ENCODE measurements at regions not wholly inside any gene's neighbourhood (a gene's known extent, or its start where the extent isn't known, plus 50 kb on each side); places are given as distances from the start of the nearest gene placed in this dataset.

DNA sequence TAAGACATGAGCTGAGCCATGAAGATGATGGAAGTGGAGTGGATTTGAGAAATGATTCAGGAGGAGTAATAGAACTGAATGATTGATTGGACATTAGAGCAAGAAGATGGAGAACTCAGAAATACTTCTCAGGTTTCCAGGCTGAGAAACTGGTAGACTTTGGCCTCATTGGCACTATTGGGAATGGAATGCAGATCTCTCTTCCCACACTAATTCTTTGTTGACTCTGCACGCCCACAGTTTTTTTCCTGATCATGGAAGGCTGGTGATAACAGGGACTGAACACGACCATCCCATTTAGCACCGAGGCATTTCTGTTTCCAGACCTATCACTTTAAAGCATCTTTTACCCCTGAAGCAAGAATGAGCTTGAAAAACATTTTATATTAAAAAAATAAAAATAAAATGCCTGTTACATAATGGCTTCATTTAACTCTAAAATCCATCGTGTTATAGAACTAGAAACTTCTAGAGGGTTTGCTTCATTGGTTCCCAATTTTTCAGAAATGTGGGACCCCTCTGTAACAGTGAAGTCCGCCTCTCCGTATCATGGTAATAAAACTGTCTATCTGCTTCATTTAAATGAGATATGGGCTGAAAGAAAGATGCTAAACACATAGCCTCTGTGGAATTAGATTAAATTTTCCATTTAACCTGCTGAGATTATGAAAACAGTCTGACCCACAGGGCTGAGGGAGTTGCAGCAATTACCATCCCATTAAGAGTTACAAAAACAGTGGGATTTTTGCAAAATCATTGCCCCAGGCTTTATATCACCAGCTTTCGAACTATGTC is 562.0 kb upstream of the CFAP20DC start:
- no peak for DNase-seq
- no peak overlapping the region for H2AFZ ChIP-seq (ENCODE audit: low read length)
- H3K9ac ChIP-seq (ENCODE audit: low read length), result no peak overlapping the region
- H3K9me3 ChIP-seq (replicated peaks; ENCODE audit: insufficient read depth, low read length), result no peaks in the 10 kb centered on the region
- H3K9me2 ChIP-seq (replicated peaks; ENCODE audit: insufficient read depth, low read length), result no peaks in the 10 kb centered on the region
- H3K79me2 ChIP-seq (ENCODE audit: low read length), result no peaks in the 10 kb centered on the region
- no peaks in the 10 kb centered on the region for H3F3A ChIP-seq (ENCODE audit: insufficient read depth, low read length)
- no peak for TF ChIP-seq EZH2 (optimal IDR thresholded peaks at IDR 0.05; ENCODE audit: low read depth, low read length)
- TF ChIP-seq, protein P1, sequence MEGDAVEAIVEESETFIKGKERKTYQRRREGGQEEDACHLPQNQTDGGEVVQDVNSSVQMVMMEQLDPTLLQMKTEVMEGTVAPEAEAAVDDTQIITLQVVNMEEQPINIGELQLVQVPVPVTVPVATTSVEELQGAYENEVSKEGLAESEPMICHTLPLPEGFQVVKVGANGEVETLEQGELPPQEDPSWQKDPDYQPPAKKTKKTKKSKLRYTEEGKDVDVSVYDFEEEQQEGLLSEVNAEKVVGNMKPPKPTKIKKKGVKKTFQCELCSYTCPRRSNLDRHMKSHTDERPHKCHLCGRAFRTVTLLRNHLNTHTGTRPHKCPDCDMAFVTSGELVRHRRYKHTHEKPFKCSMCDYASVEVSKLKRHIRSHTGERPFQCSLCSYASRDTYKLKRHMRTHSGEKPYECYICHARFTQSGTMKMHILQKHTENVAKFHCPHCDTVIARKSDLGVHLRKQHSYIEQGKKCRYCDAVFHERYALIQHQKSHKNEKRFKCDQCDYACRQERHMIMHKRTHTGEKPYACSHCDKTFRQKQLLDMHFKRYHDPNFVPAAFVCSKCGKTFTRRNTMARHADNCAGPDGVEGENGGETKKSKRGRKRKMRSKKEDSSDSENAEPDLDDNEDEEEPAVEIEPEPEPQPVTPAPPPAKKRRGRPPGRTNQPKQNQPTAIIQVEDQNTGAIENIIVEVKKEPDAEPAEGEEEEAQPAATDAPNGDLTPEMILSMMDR (IDR thresholded peaks at IDR 0.05; ENCODE audit: low read length), result no peak
- no peak for TF ChIP-seq EZH2phosphoT487 (IDR thresholded peaks at IDR 0.05; ENCODE audit: low read length)
- H3K4me2 ChIP-seq (ENCODE audit: low read depth, low read length), result no peak overlapping the region
- H3K4me3 ChIP-seq (ENCODE audit: low read length), result no peak overlapping the region
- H3K4me1 ChIP-seq (ENCODE audit: low read length), result no peaks in the 10 kb centered on the region
- H3K27ac ChIP-seq (ENCODE audit: low read length), result no peak overlapping the region
- no peaks in the 10 kb centered on the region for H3K27me3 ChIP-seq (replicated peaks; ENCODE audit: insufficient read depth, low read length)
- H3K36me3 ChIP-seq (replicated peaks; ENCODE audit: insufficient read depth, low read length), result no peaks in the 10 kb centered on the region
- no peaks in the 10 kb centered on the region for H4K20me1 ChIP-seq (ENCODE audit: insufficient read depth, low read length)

DNA sequence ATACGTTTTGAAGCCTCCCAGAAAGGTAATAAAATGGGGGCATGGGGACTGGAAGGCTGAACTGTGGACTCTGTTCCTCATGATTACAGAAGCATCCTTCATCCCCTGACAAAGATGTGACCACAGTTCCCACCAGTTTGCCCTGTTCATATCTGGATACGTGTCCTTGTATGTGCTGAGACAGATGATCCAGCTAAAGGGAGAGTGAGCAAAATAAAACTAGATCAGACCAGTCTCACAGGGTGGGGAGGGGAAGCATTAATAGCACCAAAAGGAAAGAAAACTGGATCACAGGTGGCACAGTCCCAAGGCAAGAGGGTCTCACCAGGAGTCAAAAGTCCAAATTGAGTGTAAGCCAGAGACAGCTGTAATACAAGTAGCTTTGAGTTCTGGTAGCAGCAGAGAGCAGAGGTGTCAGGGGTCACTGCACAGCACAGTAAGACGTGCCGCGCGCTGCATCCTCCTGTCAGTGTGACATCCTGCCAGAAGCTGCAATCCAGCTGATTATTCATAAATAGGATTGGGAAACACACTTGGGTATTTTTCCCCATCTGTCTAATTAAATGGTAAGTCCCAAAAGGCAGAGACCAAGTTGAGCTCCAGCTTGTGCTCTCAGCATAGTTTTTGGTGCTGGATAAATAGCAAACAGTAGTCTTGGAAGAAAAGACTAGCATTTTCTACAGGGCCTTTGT is 560.0 kb upstream of the CFAP20DC start:
- Histone ChIP-seq H3K4me2 (ENCODE audit: low read depth, low read length) (no peak overlapping the region), H3K27me3 (replicated peaks; ENCODE audit: insufficient read depth, low read length) (no peaks in the 10 kb centered on the region), H3F3A (ENCODE audit: insufficient read depth, low read length) (no peaks in the 10 kb centered on the region), H3K4me3 (ENCODE audit: low read length) (no peak overlapping the region), H3K4me1 (ENCODE audit: low read length) (no peaks in the 10 kb centered on the region), H3K79me2 (ENCODE audit: low read length) (no peaks in the 10 kb centered on the region), H3K36me3 (replicated peaks; ENCODE audit: insufficient read depth, low read length) (no peaks in the 10 kb centered on the region), H3K9ac (ENCODE audit: low read length) (no peak overlapping the region), H4K20me1 (ENCODE audit: insufficient read depth, low read length) (no peaks in the 10 kb centered on the region), H3K9me3 (replicated peaks; ENCODE audit: insufficient read depth, low read length) (no peaks in the 10 kb centered on the region), H3K27ac (ENCODE audit: low read length) (no peak overlapping the region), H2AFZ (ENCODE audit: low read length) (no peak overlapping the region), H3K9me2 (replicated peaks; ENCODE audit: insufficient read depth, low read length) (no peaks in the 10 kb centered on the region)
- DNase-seq, result no peak
- TF ChIP-seq, protein P1 (IDR thresholded peaks at IDR 0.05; ENCODE audit: low read length), result no peak
- no peak for TF ChIP-seq EZH2 (optimal IDR thresholded peaks at IDR 0.05; ENCODE audit: low read depth, low read length)
- TF ChIP-seq EZH2phosphoT487 (IDR thresholded peaks at IDR 0.05; ENCODE audit: low read length), result no peak

DNA sequence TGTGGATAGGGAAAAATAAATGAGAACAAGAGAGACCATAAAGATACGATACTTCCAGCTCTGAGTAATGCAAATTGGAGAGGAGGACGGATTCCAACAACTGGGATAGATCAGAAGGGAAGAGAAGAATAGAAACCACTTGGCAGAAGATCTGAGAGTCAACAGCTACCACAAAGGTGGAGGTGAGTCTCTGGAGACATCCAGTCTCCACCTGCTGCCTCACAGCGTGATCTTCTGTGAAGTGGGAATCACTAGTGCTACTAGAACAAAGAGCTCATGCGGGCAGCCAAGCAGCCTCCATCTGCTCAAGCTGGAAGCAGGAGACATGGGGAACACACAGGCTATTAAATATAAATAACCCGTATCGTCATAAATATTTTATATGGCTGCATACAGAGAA is 558.5 kb upstream of the CFAP20DC start:
- H3K79me2 ChIP-seq (ENCODE audit: low read length), result no peaks in the 10 kb centered on the region
- no peaks in the 10 kb centered on the region for H3K27me3 ChIP-seq (replicated peaks; ENCODE audit: insufficient read depth, low read length)
- H3K4me1 ChIP-seq (ENCODE audit: low read length), result no peaks in the 10 kb centered on the region
- H3K4me2 ChIP-seq (ENCODE audit: low read depth, low read length), result no peak overlapping the region
- H3K4me3 ChIP-seq (ENCODE audit: low read length), result no peak overlapping the region
- no peaks in the 10 kb centered on the region for H3K36me3 ChIP-seq (replicated peaks; ENCODE audit: insufficient read depth, low read length)
- H2AFZ ChIP-seq (ENCODE audit: low read length), result no peak overlapping the region
- no peaks in the 10 kb centered on the region for H4K20me1 ChIP-seq (ENCODE audit: insufficient read depth, low read length)
- no peaks in the 10 kb centered on the region for H3K9me2 ChIP-seq (replicated peaks; ENCODE audit: insufficient read depth, low read length)
- TF ChIP-seq, protein P1 (IDR thresholded peaks at IDR 0.05; ENCODE audit: low read length), result no peak
- H3K9ac ChIP-seq (ENCODE audit: low read length), result no peak overlapping the region
- H3F3A ChIP-seq (ENCODE audit: insufficient read depth, low read length), result no peaks in the 10 kb centered on the region
- no peaks in the 10 kb centered on the region for H3K9me3 ChIP-seq (replicated peaks; ENCODE audit: insufficient read depth, low read length)
- no peak overlapping the region for H3K27ac ChIP-seq (ENCODE audit: low read length)
- no peak for DNase-seq

Measured in MM.1S (cell line).